T-cell (primary cell): ENCODE measurements at regions not wholly inside any gene's neighbourhood (a gene's known extent, or its start where the extent isn't known, plus 50 kb on each side); places are given as distances from the start of the nearest gene placed in this dataset.
A peak's percentile ranks its signal among the peaks of the same experiment; 100 is the strongest.
"Not testable (repeated sequence)": the region's sequence is repeated elsewhere in the genome, so short reads cannot be mapped to it uniquely, and the experiment has no call there.

Source experiments
- ATAC-seq, 4 experiments: fragments of 200-7000 bp in 3 of 4; fragments of 150-1000 bp in 1 of 4; cut with Tn5 transposase; replicated peaks in 1 of 4; 1 replicate in 3 of 4; 2 replicates in 1 of 4; pipeline ENCODE4 v1.10.0; 2021; ENCODE audit warnings: moderate library complexity in 3 of 4, mild to moderate bottlenecking in 2 of 4, moderate number of reproducible peaks in 1 of 4
- CTCF ChIA-PET, 2 donors: fragments of 300-600 bp; sonication (Branson Sonifier 250); formaldehyde crosslinking; loops; one replicate each; lab custom pipeline; 2022; ENCODE audit warnings: antibody characterized with exemption in 2 of 2; lab: Charles Lee
- POLR2A ChIA-PET, 2 donors: fragments of 300-600 bp; sonication (Branson Sonifier 250); formaldehyde crosslinking; loops; one replicate each; lab custom pipeline; 2022; ENCODE audit warnings: antibody characterized with exemption in 2 of 2; lab: Charles Lee
- DNase-seq, 35 experiments: peaks; one replicate each; pipeline versions ENCODE4 v3.0.0 to v3.0.0-alpha.2; 2013 to 2023
- H3K27ac ChIP-seq: one replicate; pipeline ENCODE4 v1.5.1; 2013; ENCODE audit warnings: low read length
- H3K27me3 ChIP-seq, 2 experiments: replicated peaks in 1 of 2; 1 replicate in 1 of 2; 2 replicates in 1 of 2; pipeline versions ENCODE4 v1.6.1 to v1.7.0; 2013; ENCODE audit warnings: low read length in 1 of 2, mixed read lengths in 1 of 2; ENCODE audit not compliant: control insufficient read depth in 2 of 2, insufficient read depth in 2 of 2; ENCODE audit errors: extremely low read depth in 1 of 2
- H3K36me3 ChIP-seq, 2 donors: 1 replicate in 1 of 2; 2 replicates in 1 of 2; pipeline versions ENCODE4 v1.6.1 to v1.7.0; 2013; ENCODE audit warnings: low read length in 1 of 2; ENCODE audit not compliant: control insufficient read depth in 2 of 2, insufficient read depth in 1 of 2; ENCODE audit errors: extremely low read depth in 1 of 2
- H3K4me1 ChIP-seq, 2 experiments: 1 replicate in 1 of 2; 2 replicates in 1 of 2; pipeline versions ENCODE4 v1.6.1 to v1.7.0; 2013; ENCODE audit warnings: low read length in 2 of 2, mixed read lengths in 1 of 2; ENCODE audit not compliant: insufficient read depth in 2 of 2, control insufficient read depth in 1 of 2; ENCODE audit errors: extremely low read depth in 1 of 2
- H3K4me3 ChIP-seq, 2 donors: 1 replicate in 1 of 2; 2 replicates in 1 of 2; pipeline versions ENCODE4 v1.5.1 to v1.7.0; 2013; ENCODE audit warnings: mild to moderate bottlenecking in 2 of 2, low read length in 1 of 2, moderate library complexity in 1 of 2; ENCODE audit not compliant: control insufficient read depth in 1 of 2; ENCODE audit errors: extremely low read depth in 1 of 2
- H3K9me3 ChIP-seq: 2 replicates; pipeline ENCODE4 v1.7.0; 2013
- H3K27ac Mint-ChIP-seq, 2 donors: one replicate each; pipeline ENCODE4 v1.8.0; 2020 to 2021; ENCODE audit warnings: mild to moderate bottlenecking in 2 of 2, mixed read lengths in 2 of 2
- H3K27me3 Mint-ChIP-seq, 2 donors: one replicate each; pipeline ENCODE4 v1.8.0; 2021 to 2022; ENCODE audit warnings: mixed read lengths in 2 of 2
- H3K36me3 Mint-ChIP-seq: one replicate; pipeline ENCODE4 v1.8.0; 2021; ENCODE audit warnings: mixed read lengths
- H3K4me1 Mint-ChIP-seq, 3 donors: one replicate each; pipeline ENCODE4 v1.8.0; 2020 to 2022; ENCODE audit warnings: mixed read lengths in 3 of 3, mild to moderate bottlenecking in 1 of 3
- H3K4me3 Mint-ChIP-seq, 3 donors: one replicate each; pipeline ENCODE4 v1.8.0; 2020 to 2022; ENCODE audit warnings: mild to moderate bottlenecking in 3 of 3, mixed read lengths in 3 of 3, moderate library complexity in 3 of 3
- H3K9me3 Mint-ChIP-seq, 3 donors: one replicate each; pipeline ENCODE4 v1.8.0; 2020 to 2022; ENCODE audit warnings: mixed read lengths in 3 of 3
- WGBS: methylation state at CpG from one replicate; pipeline ENCODE4 v1.1.5; 2013; ENCODE audit warnings: missing lambda C conversion rate; ENCODE audit not compliant: insufficient coverage; 5-methylcytosine and 5-hydroxymethylcytosine counted together

DNA sequence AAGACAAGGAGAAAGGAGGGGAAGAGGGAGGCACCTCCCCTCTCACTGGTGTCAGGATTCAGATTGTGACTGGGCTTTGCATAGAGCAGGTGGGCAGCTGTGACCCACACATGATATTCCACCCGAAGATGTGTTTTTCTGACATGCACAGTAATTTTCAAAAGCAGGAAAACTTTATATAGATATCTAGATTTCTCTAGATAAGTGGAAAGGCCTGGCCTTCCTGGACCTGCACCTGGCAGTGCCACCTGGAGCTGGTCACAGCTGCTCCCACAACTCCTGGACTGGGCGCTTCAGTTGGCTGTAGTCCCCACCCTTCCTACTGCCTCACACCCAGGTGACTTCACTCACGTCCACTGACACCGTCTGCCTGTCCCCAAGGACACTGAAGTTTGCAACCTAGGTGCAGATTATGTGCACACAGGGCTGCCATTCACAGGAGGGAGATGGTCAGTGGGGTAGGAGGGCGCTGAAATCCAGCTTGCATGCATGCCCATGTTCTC is 70.4 kb upstream of the PLGLB2 start:
- H3K9me3 Mint-ChIP-seq, H3K27ac Mint-ChIP-seq, DNase-seq, H3K4me3 ChIP-seq, CTCF ChIA-PET, H3K27me3 ChIP-seq, H3K4me3 Mint-ChIP-seq, POLR2A ChIA-PET, H3K36me3 ChIP-seq, ATAC-seq, H3K4me1 Mint-ChIP-seq, H3K27me3 Mint-ChIP-seq, H3K36me3 Mint-ChIP-seq, H3K27ac ChIP-seq, H3K9me3 ChIP-seq, H3K4me1 ChIP-seq: not testable (repeated sequence)
- no CpG with 5 or more reads among the region's 5 CpGs for WGBS

DNA sequence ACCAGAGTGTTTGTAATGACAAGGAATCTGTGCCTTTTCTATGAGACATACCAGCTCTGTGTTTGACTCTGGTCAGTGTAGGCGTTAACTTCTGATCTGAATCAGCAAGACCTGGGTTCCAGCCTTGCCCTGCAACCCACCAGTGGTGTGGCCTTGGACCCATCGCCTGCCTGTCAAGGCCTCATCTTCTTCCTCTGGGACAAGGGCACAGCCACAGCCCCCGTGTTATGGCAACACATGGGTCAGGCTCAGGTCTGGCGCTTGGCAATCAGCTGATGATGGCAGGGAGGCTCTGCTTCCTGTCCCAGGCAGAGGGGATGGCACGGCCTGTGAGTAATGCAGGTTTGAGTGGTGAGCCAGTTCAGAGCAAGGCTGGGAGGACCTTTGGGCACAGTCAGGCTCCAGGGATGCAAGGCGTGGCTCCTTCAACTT is 69.1 kb upstream of the PLGLB2 start:
- DNase-seq, H3K36me3 ChIP-seq, H3K4me1 Mint-ChIP-seq, H3K27me3 ChIP-seq, H3K4me3 ChIP-seq, POLR2A ChIA-PET, H3K9me3 Mint-ChIP-seq, H3K9me3 ChIP-seq, CTCF ChIA-PET, H3K4me1 ChIP-seq, H3K27me3 Mint-ChIP-seq, H3K27ac ChIP-seq, H3K4me3 Mint-ChIP-seq, H3K36me3 Mint-ChIP-seq, H3K27ac Mint-ChIP-seq: not testable (repeated sequence)
- peak in 1 of 4 experiments; percentile 13 for ATAC-seq
- WGBS: no CpG with 5 or more reads among the region's 6 CpGs

DNA sequence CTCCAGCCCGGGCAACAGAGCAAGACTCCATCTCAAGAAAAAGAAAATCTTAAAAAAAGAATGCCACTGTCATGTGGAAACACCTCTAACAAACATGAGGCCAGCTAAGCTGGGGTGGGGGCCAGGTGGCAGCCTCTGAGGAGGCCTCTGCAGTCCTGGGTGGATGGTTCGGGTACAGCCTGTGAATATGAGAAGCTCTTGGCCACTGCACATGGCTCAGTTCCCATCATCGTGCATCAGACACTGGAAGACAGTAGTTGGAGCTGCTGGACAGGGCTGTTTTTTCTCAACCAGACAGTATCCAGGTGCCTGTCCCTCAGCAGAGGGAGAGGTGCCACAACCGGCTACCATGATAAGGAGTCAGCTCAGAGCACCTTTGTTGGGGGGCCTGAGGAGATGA is 67.9 kb upstream of the PLGLB2 start:
- H3K9me3 ChIP-seq, H3K4me3 Mint-ChIP-seq, H3K27me3 Mint-ChIP-seq, H3K4me1 Mint-ChIP-seq, H3K27me3 ChIP-seq, ATAC-seq, H3K27ac Mint-ChIP-seq, H3K27ac ChIP-seq, H3K36me3 ChIP-seq, CTCF ChIA-PET, POLR2A ChIA-PET, H3K36me3 Mint-ChIP-seq, H3K4me1 ChIP-seq, DNase-seq, H3K4me3 ChIP-seq, H3K9me3 Mint-ChIP-seq: not testable (repeated sequence)
- WGBS: no CpG with 5 or more reads among the region's 4 CpGs

DNA sequence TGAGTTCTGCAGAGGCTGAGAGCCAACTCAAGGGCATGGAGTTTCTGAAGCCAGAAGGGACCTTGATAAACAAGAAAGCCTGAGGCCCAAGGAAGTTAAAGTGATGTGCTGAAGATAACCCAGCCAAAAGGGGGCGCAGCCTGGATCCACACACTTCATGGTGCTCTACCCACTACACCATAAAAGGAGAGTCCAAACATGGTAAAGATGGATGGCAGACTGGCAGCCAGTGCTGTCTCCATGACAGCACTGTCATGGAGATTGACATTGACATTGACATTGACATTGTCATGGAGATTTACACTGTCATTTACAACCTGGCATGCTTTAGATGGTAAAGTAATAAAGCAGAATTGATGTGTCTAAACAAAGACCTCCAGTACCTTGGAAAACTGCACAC is 67.2 kb upstream of the PLGLB2 start:
- ATAC-seq, POLR2A ChIA-PET, H3K27ac ChIP-seq, H3K9me3 ChIP-seq, H3K36me3 Mint-ChIP-seq, H3K27ac Mint-ChIP-seq, H3K4me3 Mint-ChIP-seq, CTCF ChIA-PET, DNase-seq, H3K4me1 Mint-ChIP-seq, H3K9me3 Mint-ChIP-seq, H3K27me3 Mint-ChIP-seq, H3K27me3 ChIP-seq, H3K36me3 ChIP-seq, H3K4me3 ChIP-seq, H3K4me1 ChIP-seq: not testable (repeated sequence)
- WGBS: no CpG with 5 or more reads among the region's 1 CpG

DNA sequence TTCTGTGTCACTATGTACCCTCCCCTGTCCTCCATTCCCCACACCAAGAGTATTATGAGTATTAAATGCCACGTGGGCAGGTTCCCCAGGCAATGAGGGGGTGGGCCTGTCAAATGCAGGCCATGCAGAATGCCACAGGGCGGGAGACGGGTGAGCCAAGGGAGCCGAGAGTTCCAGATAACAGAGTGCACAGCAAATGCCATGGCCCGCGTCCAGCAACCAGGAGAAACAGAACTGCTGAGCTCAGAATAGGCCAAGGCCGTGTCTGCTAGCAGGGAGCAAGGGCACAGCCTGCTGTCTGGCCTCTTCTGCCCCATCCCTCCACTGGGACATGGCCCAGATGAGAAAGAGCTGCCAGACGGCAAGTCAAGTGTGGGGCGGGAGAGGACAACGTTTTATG is 64.4 kb upstream of the PLGLB2 start:
- H3K4me1 Mint-ChIP-seq, ATAC-seq, CTCF ChIA-PET, H3K4me3 Mint-ChIP-seq, H3K27ac Mint-ChIP-seq, H3K4me3 ChIP-seq, H3K27me3 ChIP-seq, H3K36me3 ChIP-seq, H3K9me3 ChIP-seq, H3K9me3 Mint-ChIP-seq, H3K27me3 Mint-ChIP-seq, H3K27ac ChIP-seq, DNase-seq, POLR2A ChIA-PET, H3K36me3 Mint-ChIP-seq, H3K4me1 ChIP-seq: not testable (repeated sequence)
- WGBS: 100% methylated on average over 1 of the region's 10 CpGs

DNA sequence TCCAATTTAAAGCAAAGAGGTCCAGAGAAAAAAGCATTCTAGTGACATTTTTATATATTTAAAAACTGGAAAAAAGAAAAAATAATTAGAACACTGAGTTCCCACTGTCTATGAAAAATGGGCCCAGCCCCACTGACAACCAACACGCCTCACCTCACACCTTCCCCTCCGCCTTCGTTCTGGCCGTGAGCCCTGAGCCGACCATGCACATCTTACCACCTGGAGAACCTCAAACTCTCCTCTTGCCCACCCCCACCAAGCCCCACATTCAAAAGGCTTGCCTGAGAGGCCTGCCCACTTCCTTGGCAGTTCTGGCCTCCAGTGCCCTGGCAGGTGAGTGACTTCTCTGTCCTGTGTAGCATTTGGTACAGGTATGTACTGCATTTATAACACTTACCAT is 63.9 kb upstream of the PLGLB2 start:
- WGBS: 93% methylated on average over 5 of the region's 5 CpGs
- ATAC-seq, H3K4me1 Mint-ChIP-seq, H3K27ac Mint-ChIP-seq, H3K4me3 ChIP-seq, H3K27ac ChIP-seq, H3K9me3 Mint-ChIP-seq, H3K36me3 ChIP-seq, H3K27me3 Mint-ChIP-seq, H3K4me3 Mint-ChIP-seq, H3K36me3 Mint-ChIP-seq, POLR2A ChIA-PET, H3K27me3 ChIP-seq, DNase-seq, H3K9me3 ChIP-seq, H3K4me1 ChIP-seq, CTCF ChIA-PET: not testable (repeated sequence)

DNA sequence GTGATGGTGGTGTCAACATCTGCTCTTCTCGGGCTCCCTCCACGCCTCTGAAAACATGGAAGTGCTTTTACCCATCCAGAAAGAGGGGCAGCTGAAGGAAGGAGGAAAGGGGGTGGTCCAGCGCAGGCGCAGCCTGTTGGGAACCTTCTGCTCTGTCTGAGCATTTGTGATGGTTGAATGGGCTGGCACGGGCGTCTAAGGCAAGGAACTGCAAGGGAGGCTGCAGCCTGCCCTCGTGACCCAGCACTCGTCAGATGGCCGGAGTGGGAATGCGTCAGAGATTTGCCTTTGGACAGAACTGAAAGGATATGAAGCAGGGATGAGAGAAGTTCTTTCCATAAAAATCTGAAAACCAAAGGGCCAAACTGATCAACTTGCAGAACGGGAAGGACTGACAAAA is 62.3 kb upstream of the PLGLB2 start:
- H3K27me3 Mint-ChIP-seq, POLR2A ChIA-PET, H3K9me3 ChIP-seq, H3K27ac ChIP-seq, ATAC-seq, H3K4me3 ChIP-seq, H3K4me3 Mint-ChIP-seq, H3K9me3 Mint-ChIP-seq, H3K36me3 ChIP-seq, H3K36me3 Mint-ChIP-seq, H3K4me1 Mint-ChIP-seq, DNase-seq, CTCF ChIA-PET, H3K27me3 ChIP-seq, H3K27ac Mint-ChIP-seq, H3K4me1 ChIP-seq: not testable (repeated sequence)
- 100% methylated on average over 4 of the region's 11 CpGs for whole genome bisulfite sequencing
